NT2/D1 (cell line): ENCODE measurements at regions not wholly inside any gene's neighbourhood (a gene's known extent, or its start where the extent isn't known, plus 50 kb on each side); places are given as distances from the start of the nearest gene placed in this dataset.

Experiments
- YY1 ChIP-seq: IDR thresholded peaks from 2 replicates; pipeline ENCODE4 v1.6.1; 2011; ENCODE audit not compliant: insufficient read length, insufficient read depth
- ZNF274 ChIP-seq: IDR thresholded peaks from 2 replicates; pipeline ENCODE4 v1.6.1; 2011; ENCODE audit warnings: mild to moderate bottlenecking, low read depth, low read length

GRCh38 chr21:16519036-16519435 is 789.3 kb downstream of the USP25 start:
- TF ChIP-seq YY1 = no peak
- no peak for TF ChIP-seq ZNF274
